T-helper 17 cell (primary cell): ENCODE measurements at regions not wholly inside any gene's neighbourhood (a gene's known extent, or its start where the extent isn't known, plus 50 kb on each side); places are given as distances from the start of the nearest gene placed in this dataset.

ENCODE experiments used
- ATAC-seq: fragments of 150-1000 bp; cut with Tn5 transposase; 2 replicates; pipeline ENCODE4 v1.10.0; 2021; ENCODE audit warnings: mild to moderate bottlenecking, moderate library complexity
- DNase-seq, 3 donors: peaks; one replicate each; pipeline versions ENCODE4 v3.0.0 to v3.0.0-alpha.2; 2020 to 2021
- H3K9me3 ChIP-seq: one replicate; pipeline ENCODE4 v1.7.0; 2013; ENCODE audit warnings: low read length, mild to moderate bottlenecking; ENCODE audit not compliant: control insufficient read depth, poor library complexity, severe bottlenecking
- H3K27ac Mint-ChIP-seq: one replicate; pipeline ENCODE4 v1.8.0; 2022; ENCODE audit warnings: mild to moderate bottlenecking, moderate library complexity, mixed read lengths
- H3K27me3 Mint-ChIP-seq: one replicate; pipeline ENCODE4 v1.8.0; 2022; ENCODE audit warnings: mixed read lengths
- H3K36me3 Mint-ChIP-seq: one replicate; pipeline ENCODE4 v1.8.0; 2022; ENCODE audit warnings: low read depth, mixed read lengths
- H3K4me1 Mint-ChIP-seq: one replicate; pipeline ENCODE4 v1.8.0; 2022; ENCODE audit warnings: mild to moderate bottlenecking, mixed read lengths
- H3K4me3 Mint-ChIP-seq: one replicate; pipeline ENCODE4 v1.8.0; 2022; ENCODE audit warnings: mild to moderate bottlenecking, moderate library complexity, mixed read lengths

DNA sequence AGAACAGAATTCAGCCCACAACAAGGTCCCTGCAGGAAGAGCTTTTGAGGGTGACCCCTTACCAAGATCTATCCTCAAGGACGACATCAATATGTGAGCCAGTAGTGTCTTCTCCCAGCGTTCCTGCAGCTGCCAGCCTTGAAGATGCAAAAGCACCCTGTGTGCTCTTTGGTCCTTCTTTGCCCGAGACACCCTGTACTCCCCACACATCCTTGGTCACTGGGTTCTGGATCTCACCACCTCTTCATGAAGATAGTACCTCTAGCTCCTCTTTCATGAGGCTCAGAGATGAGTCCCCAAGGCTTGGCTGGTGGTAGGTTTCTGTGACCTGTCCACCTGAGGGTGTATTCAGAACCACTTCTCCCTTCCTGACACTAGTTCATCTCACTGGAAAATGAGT lies 259.6 kb upstream of the FOXQ1 start:
- H3K27me3 Mint-ChIP-seq: peaks cover 21% of the 10 kb centered on the region
- ATAC-seq (no peak), DNase-seq (no peak)
- H3K36me3 Mint-ChIP-seq: peaks cover 3% of the 10 kb centered on the region
- no peaks in the 10 kb centered on the region for H3K9me3 ChIP-seq
- H3K4me1 Mint-ChIP-seq: peaks cover 3% of the 10 kb centered on the region
- no peak overlapping the region for H3K4me3 Mint-ChIP-seq
- no peak overlapping the region for H3K27ac Mint-ChIP-seq

DNA sequence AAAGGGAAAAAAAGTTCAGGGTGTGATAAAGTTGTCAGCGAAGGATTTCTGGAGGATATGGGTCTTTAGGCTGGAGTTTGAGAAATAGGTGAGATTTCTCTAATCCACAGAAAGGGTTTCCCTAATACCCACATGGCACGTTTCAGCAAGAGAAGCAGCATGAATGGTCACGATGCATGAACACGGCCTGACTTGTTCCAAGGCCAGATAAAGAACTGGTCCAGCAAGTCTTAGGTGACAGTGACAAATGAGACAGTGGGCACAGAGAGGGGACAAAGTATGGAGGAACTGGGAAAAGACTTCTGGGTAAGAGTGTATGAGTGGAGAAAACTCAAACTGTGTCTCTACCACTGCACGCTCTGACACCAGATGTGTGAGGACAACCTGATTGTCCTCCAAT lies 262.0 kb upstream of the FOXQ1 start:
- DNase-seq (no peak), ATAC-seq (no peak)
- H3K27me3 Mint-ChIP-seq: peaks cover 34% of the 10 kb centered on the region
- no peak overlapping the region for H3K27ac Mint-ChIP-seq
- H3K9me3 ChIP-seq: no peaks in the 10 kb centered on the region
- H3K4me1 Mint-ChIP-seq: peaks cover 3% of the 10 kb centered on the region
- no peak overlapping the region for H3K4me3 Mint-ChIP-seq
- peaks cover 3% of the 10 kb centered on the region for H3K36me3 Mint-ChIP-seq

DNA sequence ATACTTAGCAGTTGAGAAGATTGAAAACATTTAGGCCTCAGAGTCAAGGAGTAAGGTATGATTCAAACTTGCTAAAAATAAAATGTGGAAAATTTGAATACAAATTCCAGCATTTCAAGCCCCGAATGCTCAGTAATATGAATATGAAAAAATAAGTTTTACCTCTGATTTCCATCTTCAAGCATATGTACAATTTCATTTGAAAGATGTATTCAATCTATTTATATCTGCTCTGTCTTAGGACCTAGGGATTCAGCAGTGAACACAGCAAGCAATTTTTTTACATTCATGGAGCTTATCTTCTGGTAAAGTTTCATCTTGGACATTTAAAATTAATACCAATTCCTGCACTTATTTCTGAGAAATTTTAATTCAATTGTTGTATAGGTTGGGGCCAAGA lies 262.7 kb upstream of the FOXQ1 start:
- Mint-ChIP-seq H3K27me3 (peaks cover 40% of the 10 kb centered on the region), H3K4me1 (peaks cover 3% of the 10 kb centered on the region), H3K36me3 (peaks cover 3% of the 10 kb centered on the region), H3K4me3 (no peak overlapping the region), H3K27ac (no peak overlapping the region)
- H3K9me3 ChIP-seq: no peaks in the 10 kb centered on the region
- ATAC-seq: no peak
- no peak for DNase-seq

DNA sequence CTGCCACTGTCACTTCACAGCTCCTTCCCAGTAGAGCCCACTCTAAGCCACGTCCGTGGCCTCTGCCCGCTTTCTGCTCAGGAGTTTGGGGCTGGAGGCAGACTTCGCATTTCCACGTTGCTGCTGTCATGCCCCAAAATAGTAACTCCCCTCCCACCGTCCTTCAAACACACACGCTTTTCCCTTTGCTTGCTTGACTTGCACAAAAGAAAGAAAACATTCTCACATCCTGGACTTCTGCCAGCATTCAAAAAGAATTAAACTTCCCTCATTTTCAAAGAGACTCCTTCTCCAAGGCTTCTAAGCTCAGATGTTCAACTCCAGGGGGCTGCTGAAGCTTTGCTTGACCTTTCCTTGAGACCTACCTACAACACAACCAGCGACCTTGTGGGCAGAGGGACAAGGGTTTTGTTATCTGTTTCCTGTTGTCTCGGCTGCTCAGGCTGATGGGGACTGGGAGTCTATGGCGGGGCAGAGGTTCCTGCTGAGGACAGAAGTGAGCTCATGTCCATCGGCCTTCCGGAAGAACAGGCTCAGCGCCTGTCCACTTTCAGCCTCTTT lies 263.8 kb upstream of the FOXQ1 start:
- Mint-ChIP-seq H3K4me1 (peaks cover 3% of the 10 kb centered on the region), H3K27me3 (peaks cover 51% of the 10 kb centered on the region), H3K4me3 (no peak overlapping the region), H3K27ac (no peak overlapping the region), H3K36me3 (peaks cover 3% of the 10 kb centered on the region)
- DNase-seq (no peak), ATAC-seq (no peak)
- H3K9me3 ChIP-seq: no peaks in the 10 kb centered on the region

DNA sequence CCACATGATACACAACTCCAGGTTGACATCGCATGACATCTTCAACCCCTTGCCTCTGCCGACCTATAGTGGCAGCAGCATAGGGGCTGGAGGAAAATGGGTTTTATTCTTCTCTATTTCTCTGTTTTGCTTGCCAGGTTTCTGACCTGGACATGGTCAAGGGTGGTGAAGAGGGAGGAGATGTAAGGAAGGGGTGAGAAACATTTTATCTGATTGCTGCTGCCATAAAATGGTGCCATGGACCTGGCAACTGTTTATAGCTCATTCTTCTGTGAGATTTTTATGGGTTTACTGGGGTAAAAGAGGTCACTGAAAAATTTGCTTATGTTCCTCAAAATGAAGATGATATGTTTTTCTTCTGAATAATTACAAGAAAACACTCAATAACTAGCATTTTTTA lies 266.7 kb upstream of the FOXQ1 start:
- H3K36me3 Mint-ChIP-seq: peaks cover 3% of the 10 kb centered on the region
- no peak overlapping the region for H3K27ac Mint-ChIP-seq
- H3K9me3 ChIP-seq: no peaks in the 10 kb centered on the region
- H3K4me3 Mint-ChIP-seq: no peak overlapping the region
- DNase-seq (no peak), ATAC-seq (no peak)
- H3K27me3 Mint-ChIP-seq: peaks cover 63% of the 10 kb centered on the region
- peaks cover 3% of the 10 kb centered on the region for H3K4me1 Mint-ChIP-seq

DNA sequence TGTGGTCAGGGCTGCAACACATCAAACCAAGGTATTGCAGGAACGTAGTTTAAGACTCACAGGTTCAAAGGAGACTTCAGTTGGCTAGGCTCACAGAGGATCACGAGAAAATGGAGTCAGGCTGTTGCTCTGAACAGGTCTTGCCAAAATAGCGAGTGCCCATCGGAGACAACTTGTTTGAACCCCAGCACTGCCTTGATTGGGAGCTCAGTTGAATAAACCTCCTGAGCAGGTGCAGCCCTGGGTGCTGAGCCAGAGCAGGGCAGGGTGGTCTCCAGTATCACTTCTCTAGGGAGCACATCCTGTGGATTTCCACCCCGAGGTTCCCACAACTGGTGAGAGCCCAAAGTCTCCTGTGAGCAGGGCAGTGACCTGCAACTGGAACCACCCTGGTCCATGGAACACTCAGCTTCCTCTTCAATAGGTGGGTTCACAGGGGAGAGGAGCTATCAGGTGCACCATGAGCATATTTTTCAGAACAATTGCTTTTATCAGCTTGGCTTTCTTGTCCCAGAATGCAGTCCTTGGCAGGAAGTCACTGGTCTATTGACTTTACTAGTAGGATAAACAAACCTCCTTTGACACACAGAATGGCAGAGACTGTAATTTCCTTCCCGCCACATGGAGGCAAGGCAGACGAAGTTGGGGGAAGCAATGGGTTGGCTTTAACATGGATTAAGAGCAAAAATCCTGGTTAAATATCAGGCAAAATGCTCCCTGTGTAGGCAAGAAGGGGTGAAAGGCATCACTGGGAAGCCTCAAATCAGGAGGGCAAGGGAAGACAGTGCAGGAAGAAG lies 267.7 kb upstream of the FOXQ1 start:
- Mint-ChIP-seq H3K27me3 (peaks cover 68% of the 10 kb centered on the region), H3K4me1 (peaks cover 3% of the 10 kb centered on the region), H3K4me3 (no peak overlapping the region), H3K27ac (no peak overlapping the region), H3K36me3 (peaks cover 3% of the 10 kb centered on the region)
- no peaks in the 10 kb centered on the region for H3K9me3 ChIP-seq
- DNase-seq: no peak
- no peak for ATAC-seq

DNA sequence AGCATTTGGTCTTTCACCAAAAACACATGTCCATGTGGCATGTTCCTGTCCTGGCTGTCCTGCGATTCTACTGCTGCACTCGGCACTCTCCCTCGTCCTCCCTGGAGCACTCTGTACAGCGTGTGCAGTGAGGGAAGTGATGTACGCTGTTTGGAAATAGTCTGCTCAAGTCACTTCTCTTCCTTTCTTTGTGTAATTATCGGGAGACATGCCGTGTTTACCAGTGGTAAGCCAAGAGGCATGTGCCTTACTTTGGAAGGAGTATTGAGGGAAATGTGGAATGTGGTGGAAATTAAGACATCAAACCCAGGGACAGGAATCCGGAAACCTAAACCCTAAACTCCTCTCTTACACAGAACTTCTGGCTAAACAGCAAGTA lies 268.5 kb upstream of the FOXQ1 start:
- Mint-ChIP-seq H3K36me3 (peaks cover 3% of the 10 kb centered on the region), H3K27me3 (peaks cover 75% of the 10 kb centered on the region)
- ATAC-seq: no peak

DNA sequence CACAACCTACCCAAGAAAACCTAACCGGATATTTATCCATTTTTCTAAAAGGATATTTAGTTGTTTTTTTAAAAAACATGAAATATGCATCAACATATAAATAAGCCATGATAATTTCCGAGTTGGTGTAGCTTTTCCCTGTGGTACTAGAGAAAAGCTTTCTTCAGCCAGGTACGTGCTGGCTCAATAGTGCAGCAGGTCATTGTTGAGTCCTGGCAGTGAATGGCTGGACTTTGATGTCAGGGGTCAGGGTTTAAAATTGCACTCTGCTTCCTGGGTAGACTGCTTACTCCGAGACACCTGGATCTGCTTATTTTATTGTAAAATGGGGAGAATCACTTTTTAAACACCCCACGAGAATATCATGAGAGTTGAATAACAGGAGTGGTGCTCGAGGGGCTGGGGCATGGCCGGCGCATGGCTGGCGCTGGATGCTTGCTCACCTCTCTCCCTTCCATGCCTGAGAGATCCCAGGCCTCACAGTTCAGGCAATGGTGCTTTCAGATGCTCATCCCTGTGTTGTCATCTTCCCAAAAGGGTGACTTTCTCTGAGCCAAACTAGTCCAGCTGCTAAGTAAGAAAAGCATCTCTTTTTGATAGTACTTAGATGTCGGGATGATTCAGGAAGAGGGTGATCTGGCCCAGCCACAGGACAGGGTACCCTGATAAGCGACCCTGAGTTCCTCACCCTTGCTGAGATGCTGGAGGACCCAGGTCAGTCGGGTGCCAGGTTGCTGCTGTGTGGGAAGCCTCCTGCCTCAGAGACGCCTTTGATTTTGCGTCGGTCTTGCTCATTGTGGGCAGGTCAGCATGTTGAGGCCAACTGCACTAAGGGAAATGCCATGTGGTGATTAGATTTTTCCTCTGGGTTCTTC lies 269.1 kb upstream of the FOXQ1 start:
- Mint-ChIP-seq H3K36me3 (peaks cover under 1% of the 10 kb centered on the region), H3K4me1 (no peaks in the 10 kb centered on the region), H3K27ac (no peak overlapping the region), H3K27me3 (peaks cover 75% of the 10 kb centered on the region), H3K4me3 (no peak overlapping the region)
- ATAC-seq: no peak
- no peaks in the 10 kb centered on the region for H3K9me3 ChIP-seq
- DNase-seq: no peak

More for the DNA sequence above, 268.5 kb upstream of the FOXQ1 start:
- H3K4me3 Mint-ChIP-seq: no peak overlapping the region
- no peak for DNase-seq
- peaks cover 3% of the 10 kb centered on the region for H3K4me1 Mint-ChIP-seq
- H3K9me3 ChIP-seq: no peaks in the 10 kb centered on the region
- no peak overlapping the region for H3K27ac Mint-ChIP-seq

DNA sequence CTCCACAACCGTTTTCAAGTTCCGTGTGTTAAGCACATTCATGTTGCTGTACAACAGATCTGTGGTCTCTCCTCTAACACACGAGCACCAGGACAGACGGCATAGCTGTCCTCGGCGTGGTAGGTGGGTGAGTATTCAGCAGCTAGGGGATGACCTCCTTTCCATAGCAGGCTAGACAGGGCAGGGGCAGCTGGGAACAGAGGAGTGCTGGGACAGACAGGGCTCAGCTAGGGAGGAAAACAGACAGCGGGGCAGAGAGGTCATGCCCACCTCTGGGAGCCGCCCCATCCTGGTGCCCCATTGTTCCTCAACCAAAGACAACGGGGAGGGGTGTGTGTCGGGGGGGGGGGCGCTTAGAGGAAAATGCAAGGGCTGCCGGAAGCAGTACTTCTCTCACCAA lies 271.5 kb upstream of the FOXQ1 start:
- DNase-seq (no peak), ATAC-seq (no peak)
- Mint-ChIP-seq H3K27me3 (peaks cover 71% of the 10 kb centered on the region), H3K36me3 (no peaks in the 10 kb centered on the region), H3K4me3 (no peak overlapping the region), H3K27ac (no peak overlapping the region), H3K4me1 (peaks cover under 1% of the 10 kb centered on the region)
- no peaks in the 10 kb centered on the region for H3K9me3 ChIP-seq

DNA sequence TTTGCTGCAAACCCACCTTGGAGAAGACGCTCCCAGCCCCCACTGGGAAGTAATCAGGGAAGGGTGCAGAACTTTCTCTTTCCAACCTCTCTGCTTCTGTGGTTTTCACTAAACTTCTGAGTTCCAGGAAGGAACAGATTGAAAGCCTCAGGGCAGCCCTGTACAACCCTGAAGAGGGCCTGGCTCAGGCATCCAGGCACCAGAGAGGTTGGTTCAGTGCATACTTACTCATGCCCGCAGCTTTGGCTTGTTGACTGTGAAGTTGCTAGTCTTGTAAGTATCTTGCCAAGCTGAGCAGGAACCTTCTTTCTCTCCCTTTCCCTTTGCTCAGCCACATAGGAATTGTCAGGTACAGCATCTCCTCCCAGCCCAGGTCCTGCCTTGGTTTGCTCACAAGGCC lies 272.2 kb upstream of the FOXQ1 start:
- DNase-seq: no peak
- Mint-ChIP-seq H3K27me3 (peaks cover 70% of the 10 kb centered on the region), H3K4me3 (no peak overlapping the region), H3K4me1 (peaks cover 3% of the 10 kb centered on the region), H3K27ac (no peak overlapping the region), H3K36me3 (no peaks in the 10 kb centered on the region)
- no peak for ATAC-seq
- no peaks in the 10 kb centered on the region for H3K9me3 ChIP-seq

DNA sequence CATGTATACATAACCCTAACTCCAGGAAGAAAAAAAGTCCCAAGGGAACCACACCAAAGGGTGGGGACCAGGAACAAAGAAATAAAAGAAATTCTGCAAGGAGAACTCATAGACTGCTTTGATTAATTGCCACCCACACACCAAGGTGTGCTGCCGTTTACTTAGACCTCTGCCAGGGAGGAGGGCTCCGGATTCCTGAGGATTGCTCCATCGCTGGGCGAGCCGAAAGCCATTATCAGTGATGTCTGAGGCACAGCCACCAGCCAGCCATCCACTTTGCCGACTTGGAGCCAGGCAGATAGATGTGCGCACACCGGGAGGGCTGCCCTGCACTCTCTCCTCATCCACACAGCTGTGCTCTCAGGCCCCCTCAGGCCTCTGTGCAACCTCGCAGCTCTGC lies 272.7 kb upstream of the FOXQ1 start:
- no peak overlapping the region for H3K4me3 Mint-ChIP-seq
- no peaks in the 10 kb centered on the region for H3K36me3 Mint-ChIP-seq
- no peak for DNase-seq
- H3K27me3 Mint-ChIP-seq: peaks cover 65% of the 10 kb centered on the region
- peaks cover 3% of the 10 kb centered on the region for H3K4me1 Mint-ChIP-seq
- no peak for ATAC-seq
- H3K27ac Mint-ChIP-seq: no peak overlapping the region
- no peaks in the 10 kb centered on the region for H3K9me3 ChIP-seq

DNA sequence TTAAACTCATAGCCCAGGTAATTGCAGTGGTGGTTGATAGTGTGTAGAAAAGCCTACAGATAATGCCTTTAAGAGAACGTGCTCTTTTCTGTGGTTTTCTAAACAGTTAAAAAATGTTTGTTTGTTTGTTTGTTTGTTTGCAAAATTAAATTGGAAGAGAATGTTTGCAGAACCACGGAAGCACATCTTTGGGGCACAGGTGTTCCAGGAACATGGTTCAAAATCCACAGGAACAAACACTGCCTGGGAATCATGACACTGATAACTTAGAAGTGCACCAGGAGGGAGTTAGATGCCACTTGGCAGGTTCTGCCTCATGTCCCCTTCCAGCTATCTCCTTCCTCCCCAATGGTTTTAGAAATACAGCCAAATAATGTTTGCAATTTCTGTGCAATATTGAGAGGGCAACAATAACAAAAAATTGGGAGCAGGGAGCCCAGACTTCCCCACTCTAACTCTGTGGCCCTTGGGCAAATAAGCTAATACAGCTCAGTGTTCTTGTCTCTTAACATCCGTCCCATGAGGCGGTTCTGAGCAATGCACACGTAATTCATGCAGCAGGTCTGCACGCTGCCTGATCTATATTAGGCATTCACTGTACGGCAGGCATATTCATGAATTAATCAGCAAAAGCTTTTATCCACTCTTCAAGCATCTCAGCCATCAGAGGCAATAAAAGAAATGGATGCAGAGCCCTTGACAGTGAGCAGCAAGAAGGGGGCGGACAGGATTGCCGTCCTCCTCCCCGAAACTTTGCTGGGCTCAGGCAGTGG lies 274.3 kb upstream of the FOXQ1 start:
- no peak overlapping the region for H3K4me3 Mint-ChIP-seq
- H3K4me1 Mint-ChIP-seq: peaks cover 3% of the 10 kb centered on the region
- DNase-seq (no peak), ATAC-seq (no peak)
- H3K36me3 Mint-ChIP-seq: no peaks in the 10 kb centered on the region
- H3K9me3 ChIP-seq: no peaks in the 10 kb centered on the region
- H3K27ac Mint-ChIP-seq: no peak overlapping the region
- peaks cover 52% of the 10 kb centered on the region for H3K27me3 Mint-ChIP-seq

DNA sequence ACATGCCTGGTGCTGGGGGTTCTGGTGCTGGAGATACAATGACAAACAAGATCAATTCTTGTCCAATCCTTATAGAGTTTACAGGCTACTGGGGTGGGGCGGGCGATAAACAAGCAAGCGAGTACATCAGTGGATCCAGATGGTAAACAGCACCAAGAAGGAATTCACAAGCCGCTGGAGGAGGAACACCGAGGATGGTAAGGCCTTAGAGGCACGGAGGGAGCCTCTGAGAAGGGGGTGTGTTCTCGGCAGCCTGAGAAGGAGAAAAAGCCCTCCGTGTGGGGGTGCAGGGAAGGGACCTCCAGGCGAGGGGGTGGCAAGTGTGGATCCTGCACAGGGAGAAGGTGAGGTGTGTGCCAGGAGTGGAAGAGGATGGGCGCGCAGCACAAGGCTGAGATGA lies 276.5 kb upstream of the FOXQ1 start:
- peaks cover 3% of the 10 kb centered on the region for H3K4me1 Mint-ChIP-seq
- H3K36me3 Mint-ChIP-seq: no peaks in the 10 kb centered on the region
- H3K27ac Mint-ChIP-seq: no peak overlapping the region
- H3K9me3 ChIP-seq: no peaks in the 10 kb centered on the region
- peaks cover 45% of the 10 kb centered on the region for H3K27me3 Mint-ChIP-seq
- ATAC-seq (no peak), DNase-seq (no peak)
- H3K4me3 Mint-ChIP-seq: no peak overlapping the region
